GM21381 (cell line): ENCODE measurements at regions not wholly inside any gene's neighbourhood (a gene's known extent, or its start where the extent isn't known, plus 50 kb on each side); places are given as distances from the start of the nearest gene placed in this dataset.

ENCODE experiments used
- ATAC-seq: cut with Tn5 transposase; IDR thresholded peaks from one replicate; pipeline ENCODE4 v1.9.1; 2021; ENCODE audit warnings: mild to moderate bottlenecking, moderate library complexity; ENCODE audit not compliant: unreplicated experiment

GRCh38 chr18:56383349-56383748 is 255.0 kb downstream of the TXNL1 start:
- ATAC-seq = no peak

GRCh38 chr18:56382541-56382940 is 255.9 kb downstream of the TXNL1 start:
- no peak for ATAC-seq

GRCh38 chr18:56381196-56381595 is 257.2 kb downstream of the TXNL1 start:
- ATAC-seq = no peak

GRCh38 chr18:56380685-56381084 is 257.7 kb downstream of the TXNL1 start:
- no peak for ATAC-seq

- ATAC-seq = no peak
These were observed 259.1 kb downstream of the TXNL1 start for GRCh38 chr18:56379256-56379655.

- no peak for ATAC-seq
These were observed 261.2 kb downstream of the TXNL1 start for GRCh38 chr18:56377231-56377630.

GRCh38 chr18:56374007-56374655 is 264.3 kb downstream of the TXNL1 start:
- ATAC-seq = no peak

GRCh38 chr18:56373601-56374000 is 264.8 kb downstream of the TXNL1 start:
- no peak for ATAC-seq

- ATAC-seq = no peak
These were observed 270.3 kb downstream of the TXNL1 start for GRCh38 chr18:56368066-56368465.

GRCh38 chr18:56358608-56359280 is 279.6 kb downstream of the TXNL1 start:
- no peak for ATAC-seq

- ATAC-seq = no peak
These were observed 284.6 kb downstream of the TXNL1 start for GRCh38 chr18:56353663-56354260.

GRCh38 chr18:56351911-56352500 is 286.4 kb downstream of the TXNL1 start:
- ATAC-seq = no peak

GRCh38 chr18:56337507-56337906 is 300.9 kb downstream of the TXNL1 start:
- no peak for ATAC-seq

- ATAC-seq = no peak
These were observed 304.6 kb downstream of the TXNL1 start for GRCh38 chr18:56333839-56334238.

- ATAC-seq = no peak
These were observed 305.2 kb downstream of the TXNL1 start for GRCh38 chr18:56333146-56333545.

- ATAC-seq = no peak
These were observed 306.0 kb downstream of the TXNL1 start for GRCh38 chr18:56332371-56332770.

GRCh38 chr18:56330366-56331110 is 307.9 kb downstream of the TXNL1 start:
- ATAC-seq = no peak

- no peak for ATAC-seq
These were observed 308.9 kb downstream of the TXNL1 start for GRCh38 chr18:56329536-56329935.

- no peak for ATAC-seq
These were observed 311.1 kb downstream of the TXNL1 start for GRCh38 chr18:56327191-56327885.

- no peak for ATAC-seq
These were observed 311.9 kb downstream of the TXNL1 start for GRCh38 chr18:56326336-56327072.
